SK-N-SH treated with all-trans-retinoic acid at 6 μM for 48 hours (cell line): ENCODE measurements at regions not wholly inside any gene's neighbourhood (a gene's known extent, or its start where the extent isn't known, plus 50 kb on each side); places are given as distances from the start of the nearest gene placed in this dataset.

ENCODE experiments used
- CSDC2 ChIP-seq: fragments of 250-450 bp; sonication (Bioruptor Pico); IDR thresholded peaks from 2 replicates; pipeline ENCODE4 v1.5.0; 2020; ENCODE audit warnings: mild to moderate bottlenecking, moderate library complexity
- ESRRG ChIP-seq: fragments of 250-450 bp; sonication (Bioruptor Pico); IDR thresholded peaks from 2 replicates; pipeline ENCODE4 v1.6.1; 2021; ENCODE audit warnings: mild to moderate bottlenecking
- GLIS3 ChIP-seq: fragments of 250-450 bp; sonication (Bioruptor Pico); IDR thresholded peaks from 2 replicates; pipeline ENCODE4 v1.5.0; 2020; ENCODE audit warnings: mild to moderate bottlenecking, moderate library complexity
- PATZ1 ChIP-seq: fragments of 250-450 bp; sonication (Bioruptor Pico); IDR thresholded peaks from 2 replicates; pipeline ENCODE4 v1.8.0; 2020; ENCODE audit warnings: mild to moderate bottlenecking, moderate library complexity, borderline replicate concordance
- POU6F1 ChIP-seq: fragments of 250-450 bp; sonication (Bioruptor Pico); IDR thresholded peaks from 2 replicates; pipeline ENCODE4 v1.8.0; 2021; ENCODE audit warnings: low read depth, mild to moderate bottlenecking, moderate library complexity, borderline replicate concordance
- SNAI2 ChIP-seq: fragments of 250-450 bp; sonication (Bioruptor Pico); IDR thresholded peaks from 2 replicates; pipeline ENCODE4 v1.5.0; 2020; ENCODE audit warnings: mild to moderate bottlenecking, moderate library complexity
- TSHZ2 ChIP-seq: fragments of 250-450 bp; sonication (Bioruptor Pico); IDR thresholded peaks from 2 replicates; pipeline ENCODE4 v1.5.0; 2020; ENCODE audit warnings: mild to moderate bottlenecking, moderate library complexity
- ZC3H10 ChIP-seq: fragments of 250-450 bp; sonication (Bioruptor Pico); IDR thresholded peaks from 2 replicates; pipeline ENCODE4 v1.5.1; 2021; ENCODE audit warnings: mild to moderate bottlenecking, moderate library complexity
- ZFP3 ChIP-seq: fragments of 250-450 bp; sonication (Bioruptor Pico); IDR thresholded peaks from 2 replicates; pipeline ENCODE4 v1.5.0; 2020; ENCODE audit warnings: mild to moderate bottlenecking, moderate library complexity
- ZFP30 ChIP-seq: fragments of 450-650 bp; formaldehyde crosslinking; IDR thresholded peaks from 2 replicates; pipeline ENCODE4 v1.5.0; 2022; ENCODE audit warnings: mild to moderate bottlenecking, moderate library complexity
- ZNF565 ChIP-seq: fragments of 450-650 bp; formaldehyde crosslinking; conservative IDR thresholded peaks from 2 replicates; pipeline ENCODE4 v1.5.0; 2020; ENCODE audit warnings: low read depth, mild to moderate bottlenecking, moderate library complexity

- TF ChIP-seq ZC3H10 (CRISPR knock-in tag) (no peak), ESRRG (CRISPR knock-in tag) (no peak), PATZ1 (CRISPR knock-in tag) (no peak), TSHZ2 (CRISPR knock-in tag) (no peak), CSDC2 (no peak), ZFP3 (CRISPR knock-in tag) (no peak), SNAI2 (no peak), GLIS3 (no peak), ZFP30 (CRISPR knock-in tag) (no peak), ZNF565 (CRISPR knock-in tag) (no peak), POU6F1 (no peak)
These were observed 118.1 kb upstream of the ZNF521 start for GRCh38 chr18:25470062-25470461.
